CD14-positive monocyte (primary cell): ENCODE measurements at regions not wholly inside any gene's neighbourhood (a gene's known extent, or its start where the extent isn't known, plus 50 kb on each side); places are given as distances from the start of the nearest gene placed in this dataset.

Source experiments
- DNase-seq, 3 donors: peaks; one replicate each; pipeline ENCODE4 v3.0.0-alpha.2; 2011 to 2022
- H2AFZ ChIP-seq: 2 replicates; pipeline ENCODE4 v1.6.0; 2012; ENCODE audit warnings: mild to moderate bottlenecking, low read depth, low read length, inconsistent platforms; ENCODE audit not compliant: insufficient read depth, poor library complexity, severe bottlenecking
- H3K27ac ChIP-seq, 2 donors: 1 replicate in 1 of 2; 2 replicates in 1 of 2; pipeline ENCODE4 v1.5.1; 2012 to 2013; ENCODE audit warnings: low read length in 2 of 2, control low read depth in 1 of 2, inconsistent platforms in 1 of 2, low read depth in 1 of 2, mild to moderate bottlenecking in 1 of 2
- H3K27me3 ChIP-seq, 2 donors: one replicate each; pipeline versions ENCODE4 v1.6.0 to v1.6.1; 2011 to 2013; ENCODE audit warnings: low read length in 2 of 2; ENCODE audit not compliant: control insufficient read depth in 2 of 2, insufficient read depth in 2 of 2
- H3K36me3 ChIP-seq, 2 donors: replicated peaks in 1 of 2; 1 replicate in 1 of 2; 2 replicates in 1 of 2; pipeline versions ENCODE4 v1.5.1 to v1.6.1; 2012 to 2013; ENCODE audit warnings: low read length in 2 of 2, control low read depth in 1 of 2, inconsistent platforms in 1 of 2, mild to moderate bottlenecking in 1 of 2; ENCODE audit not compliant: insufficient read depth in 2 of 2, control insufficient read depth in 1 of 2
- H3K4me1 ChIP-seq, 2 donors: 1 replicate in 1 of 2; 2 replicates in 1 of 2; pipeline versions ENCODE4 v1.5.1 to v1.6.1; 2012 to 2013; ENCODE audit warnings: low read length in 2 of 2, control low read depth in 1 of 2, inconsistent platforms in 1 of 2, mild to moderate bottlenecking in 1 of 2, moderate library complexity in 1 of 2; ENCODE audit not compliant: insufficient read depth in 2 of 2, control insufficient read depth in 1 of 2
- H3K4me2 ChIP-seq: replicated peaks from 2 replicates; pipeline ENCODE3; 2012; ENCODE audit warnings: low read length, moderate library complexity, mild to moderate bottlenecking; ENCODE audit not compliant: poor library complexity, severe bottlenecking; ENCODE audit errors: extremely low read depth
- H3K4me3 ChIP-seq, 3 experiments: fragments of 200-600 bp in 1 of 3; sonication (generic) in 1 of 3; replicated peaks in 1 of 3; 1 replicate in 2 of 3; 2 replicates in 1 of 3; pipeline ENCODE4 v1.5.1; 2011 to 2013; ENCODE audit warnings: low read length in 3 of 3, mild to moderate bottlenecking in 3 of 3, control low read depth in 2 of 3, low read depth in 2 of 3, inconsistent platforms in 1 of 3, moderate library complexity in 1 of 3
- H3K79me2 ChIP-seq: 2 replicates; pipeline ENCODE4 v1.6.0; 2012; ENCODE audit warnings: mild to moderate bottlenecking, control low read depth, inconsistent platforms, low read length, moderate library complexity; ENCODE audit not compliant: insufficient read depth
- H3K9ac ChIP-seq: 2 replicates; pipeline ENCODE4 v1.6.0; 2017; ENCODE audit warnings: low read length, mild to moderate bottlenecking; ENCODE audit not compliant: insufficient read depth, poor library complexity, severe bottlenecking
- H3K9me3 ChIP-seq, 2 donors: replicated peaks in 1 of 2; 1 replicate in 1 of 2; 2 replicates in 1 of 2; pipeline versions ENCODE4 v1.5.1 to v1.6.1; 2012 to 2013; ENCODE audit warnings: low read length in 2 of 2, control low read depth in 1 of 2; ENCODE audit not compliant: control insufficient read depth in 1 of 2, insufficient read depth in 1 of 2
- H4K20me1 ChIP-seq: 2 replicates; pipeline ENCODE4 v1.6.0; 2012; ENCODE audit warnings: mild to moderate bottlenecking, low read length, control low read depth, moderate library complexity; ENCODE audit not compliant: insufficient read depth
- H3K27ac Mint-ChIP-seq, 7 donors: one replicate each; pipeline ENCODE4 v1.8.0; 2020; ENCODE audit warnings: mild to moderate bottlenecking in 7 of 7, mixed read lengths in 7 of 7, moderate library complexity in 6 of 7, inconsistent platforms in 2 of 7
- H3K27me3 Mint-ChIP-seq, 3 donors: one replicate each; pipeline ENCODE4 v1.8.0; 2021 to 2022; ENCODE audit warnings: low read depth in 3 of 3, mild to moderate bottlenecking in 3 of 3, mixed read lengths in 3 of 3, moderate library complexity in 3 of 3, inconsistent platforms in 1 of 3
- H3K36me3 Mint-ChIP-seq, 2 donors: one replicate each; pipeline ENCODE4 v1.8.0; 2020; ENCODE audit warnings: mixed read lengths in 2 of 2, inconsistent platforms in 1 of 2, mild to moderate bottlenecking in 1 of 2
- H3K4me1 Mint-ChIP-seq: one replicate; pipeline ENCODE4 v1.8.0; 2020; ENCODE audit warnings: mild to moderate bottlenecking, mixed read lengths
- H3K4me3 Mint-ChIP-seq, 2 donors: one replicate each; pipeline ENCODE4 v1.8.0; 2020; ENCODE audit warnings: mild to moderate bottlenecking in 2 of 2, mixed read lengths in 2 of 2, moderate library complexity in 1 of 2
- H3K9me3 Mint-ChIP-seq, 7 donors: one replicate each; pipeline ENCODE4 v1.8.0; 2020 to 2022; ENCODE audit warnings: mixed read lengths in 7 of 7, mild to moderate bottlenecking in 6 of 7, moderate library complexity in 6 of 7, inconsistent platforms in 2 of 7
- CTCF ChIP-seq: fragments of 200-600 bp; IDR thresholded peaks from one replicate; pipeline ENCODE4 v1.8.0; 2022; ENCODE audit warnings: antibody characterized with exemption, mild to moderate bottlenecking
- WGBS: methylation state at CpG from one replicate; pipeline ENCODE4 v1.1.5; 2013; ENCODE audit warnings: missing lambda C conversion rate; ENCODE audit not compliant: insufficient coverage; 5-methylcytosine and 5-hydroxymethylcytosine counted together
- intact Hi-C, 2 donors: fragments of 100-400 bp; cut with micrococcal nuclease; formaldehyde crosslinking; loops; one replicate each; pipeline versions ENCODE4 v1.15.0 to v1.15.1; 2023

GRCh38 chr2:21803550-21803949 lies 679.8 kb downstream of the TDRD15 start:
- no peak for TF ChIP-seq CTCF
- peaks cover 0 to 2% (median 0%) of the 10 kb centered on the region in 3 donors for H3K27me3 Mint-ChIP-seq
- Histone ChIP-seq H3K4me1 (no peaks in the 10 kb centered on the region), H3K79me2 (no peaks in the 10 kb centered on the region), H3K36me3 (no peaks in the 10 kb centered on the region), H3K9me3 (no peaks in the 10 kb centered on the region), H4K20me1 (no peaks in the 10 kb centered on the region), H3K27me3 (no peaks in the 10 kb centered on the region), H3K9ac (no peak overlapping the region), H3K4me3 (no peak overlapping the region), H3K27ac (no peak overlapping the region), H2AFZ (no peak overlapping the region), H3K4me2 (no peak overlapping the region)
- no peak overlapping the region for H3K27ac Mint-ChIP-seq
- H3K4me3 Mint-ChIP-seq: no peak overlapping the region
- no peaks in the 10 kb centered on the region for H3K4me1 Mint-ChIP-seq
- H3K9me3 Mint-ChIP-seq: peaks cover 0 to 2% (median 0%) of the 10 kb centered on the region in 7 donors
- 36% methylated on average over 1 of the region's 3 CpGs for WGBS
- intact Hi-C loops: no loop called here
- DNase-seq: no peak
- no peaks in the 10 kb centered on the region for H3K36me3 Mint-ChIP-seq

- H3K27ac ChIP-seq: no peak overlapping the region
- no peaks in the 10 kb centered on the region for H3K9me3 ChIP-seq
- no peaks in the 10 kb centered on the region for H3K4me1 ChIP-seq
- Mint-ChIP-seq H3K4me1 (no peaks in the 10 kb centered on the region), H3K4me3 (no peak overlapping the region), H3K36me3 (no peaks in the 10 kb centered on the region), H3K27me3 (peaks cover 0 to 2% (median 0%) of the 10 kb centered on the region in 3 donors), H3K9me3 (peaks cover 0 to 2% (median 0%) of the 10 kb centered on the region in 7 donors), H3K27ac (no peak overlapping the region)
- H3K4me3 ChIP-seq: no peak overlapping the region
- TF ChIP-seq CTCF: no peak
- H3K27me3 ChIP-seq: no peaks in the 10 kb centered on the region
- DNase-seq: no peak
- no peak overlapping the region for H3K9ac ChIP-seq
- no peaks in the 10 kb centered on the region for H3K79me2 ChIP-seq
- intact Hi-C loops: no loop called here
- whole genome bisulfite sequencing: 94% methylated on average over 2 of the region's 3 CpGs
- H3K4me2 ChIP-seq: no peak overlapping the region
- H3K36me3 ChIP-seq: no peaks in the 10 kb centered on the region
- no peaks in the 10 kb centered on the region for H4K20me1 ChIP-seq
- no peak overlapping the region for H2AFZ ChIP-seq
Measured at GRCh38 chr2:21804151-21804550, 680.4 kb downstream of the TDRD15 start.
